IPS-20b (cell line): ENCODE measurements at regions not wholly inside any gene's neighbourhood (a gene's known extent, or its start where the extent isn't known, plus 50 kb on each side); places are given as distances from the start of the nearest gene placed in this dataset.

ENCODE experiments used
- H3K27ac ChIP-seq: one replicate; pipeline ENCODE4 v1.5.1; 2013; ENCODE audit warnings: low read length
- H3K27me3 ChIP-seq: 2 replicates; pipeline ENCODE4 v1.6.1; 2013; ENCODE audit warnings: mild to moderate bottlenecking, low read length, inconsistent platforms; ENCODE audit not compliant: insufficient read depth
- H3K36me3 ChIP-seq: 2 replicates; pipeline ENCODE4 v1.6.1; 2013; ENCODE audit warnings: low read depth, mild to moderate bottlenecking, inconsistent platforms, low read length, moderate library complexity; ENCODE audit not compliant: insufficient read depth
- H3K4me1 ChIP-seq: 2 replicates; pipeline ENCODE4 v1.6.1; 2013; ENCODE audit warnings: mild to moderate bottlenecking, control low read depth, inconsistent platforms, low read length, moderate library complexity; ENCODE audit not compliant: insufficient read depth
- H3K4me3 ChIP-seq: 2 replicates; pipeline ENCODE4 v1.5.1; 2013; ENCODE audit warnings: mild to moderate bottlenecking, low read length, inconsistent platforms
- H3K9ac ChIP-seq: 2 replicates; pipeline ENCODE4 v1.6.1; 2013; ENCODE audit warnings: low read depth, mild to moderate bottlenecking, inconsistent platforms, low read length, moderate library complexity
- H3K9me3 ChIP-seq: 2 replicates; pipeline ENCODE4 v1.6.1; 2013; ENCODE audit warnings: mild to moderate bottlenecking, low read depth, low read length, inconsistent platforms; ENCODE audit not compliant: insufficient read depth

DNA sequence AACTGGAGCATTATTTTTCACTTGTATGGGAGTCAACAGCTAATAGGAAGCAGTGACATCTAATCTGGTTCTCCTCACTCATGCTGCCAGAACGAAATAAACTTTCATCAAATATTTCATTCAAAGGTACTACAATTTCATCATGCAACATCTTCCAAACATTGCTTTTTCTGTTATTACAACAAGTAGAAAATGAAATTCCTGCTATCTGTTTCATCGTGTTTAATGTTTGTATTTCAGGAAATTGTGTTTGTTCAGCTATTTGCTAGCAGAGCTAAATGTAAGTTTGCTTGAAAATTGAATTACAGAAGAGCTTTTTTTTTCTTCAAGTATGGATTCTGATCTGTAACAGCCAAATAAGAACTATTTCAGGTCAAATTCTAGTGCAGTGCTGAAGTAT, 90.1 kb downstream of the SLITRK6 start:
- no peaks in the 10 kb centered on the region for H3K9me3 ChIP-seq
- no peak overlapping the region for H3K9ac ChIP-seq
- H3K36me3 ChIP-seq, result no peaks in the 10 kb centered on the region
- H3K27ac ChIP-seq, result no peak overlapping the region
- no peaks in the 10 kb centered on the region for H3K27me3 ChIP-seq
- H3K4me3 ChIP-seq, result no peak overlapping the region
- no peaks in the 10 kb centered on the region for H3K4me1 ChIP-seq

DNA sequence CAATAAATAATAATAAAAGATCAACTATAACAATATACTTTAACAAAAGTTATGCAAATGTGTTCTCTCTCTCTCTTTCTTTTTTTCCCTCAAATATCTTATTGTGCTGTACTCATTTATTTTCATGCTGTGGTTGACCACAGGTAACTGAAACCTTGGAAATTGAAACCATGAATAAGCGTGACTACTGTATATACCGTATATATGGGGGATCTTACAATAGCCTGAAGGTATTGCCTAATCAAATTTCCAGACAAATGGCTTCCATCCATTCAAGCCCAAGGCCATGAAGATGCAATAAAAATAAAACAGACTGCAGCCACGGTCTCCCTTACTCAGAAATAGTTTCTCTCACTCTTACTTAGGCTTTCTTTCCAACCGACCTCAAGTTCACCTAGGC, 98.3 kb downstream of the SLITRK6 start:
- no peak overlapping the region for H3K27ac ChIP-seq
- H3K4me3 ChIP-seq, result no peak overlapping the region
- no peaks in the 10 kb centered on the region for H3K4me1 ChIP-seq

DNA sequence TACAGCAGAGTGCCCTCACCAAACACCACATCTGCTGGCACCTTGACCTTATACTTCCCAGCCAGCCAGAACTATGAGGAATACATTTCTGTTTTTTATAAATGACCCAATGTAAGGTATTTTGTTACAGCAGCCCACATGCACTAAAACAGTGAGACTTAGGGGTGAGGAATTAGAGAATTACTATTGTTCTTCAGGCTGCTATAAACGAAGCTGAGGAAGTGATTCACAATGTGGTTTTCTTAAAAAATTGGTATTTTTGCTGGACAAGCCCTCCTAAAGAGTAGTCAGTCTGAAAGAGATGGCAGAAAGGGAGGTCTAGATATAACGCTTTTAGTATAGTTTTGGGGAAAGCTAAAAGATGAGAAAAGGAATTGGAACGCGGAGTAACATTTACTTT, 101.0 kb downstream of the SLITRK6 start:
- Histone ChIP-seq H3K9me3 (no peaks in the 10 kb centered on the region; the same call in 1 of the 2 replicates), H3K36me3 (no peaks in the 10 kb centered on the region), H3K4me1 (no peaks in the 10 kb centered on the region), H3K9ac (no peak overlapping the region), H3K27ac (no peak overlapping the region), H3K27me3 (no peaks in the 10 kb centered on the region), H3K4me3 (no peak overlapping the region)

More for the DNA sequence above, 98.3 kb downstream of the SLITRK6 start:
- Histone ChIP-seq H3K9me3 (no peaks in the 10 kb centered on the region; the same call in 1 of the 2 replicates), H3K27me3 (no peaks in the 10 kb centered on the region), H3K9ac (no peak overlapping the region), H3K36me3 (no peaks in the 10 kb centered on the region)

DNA sequence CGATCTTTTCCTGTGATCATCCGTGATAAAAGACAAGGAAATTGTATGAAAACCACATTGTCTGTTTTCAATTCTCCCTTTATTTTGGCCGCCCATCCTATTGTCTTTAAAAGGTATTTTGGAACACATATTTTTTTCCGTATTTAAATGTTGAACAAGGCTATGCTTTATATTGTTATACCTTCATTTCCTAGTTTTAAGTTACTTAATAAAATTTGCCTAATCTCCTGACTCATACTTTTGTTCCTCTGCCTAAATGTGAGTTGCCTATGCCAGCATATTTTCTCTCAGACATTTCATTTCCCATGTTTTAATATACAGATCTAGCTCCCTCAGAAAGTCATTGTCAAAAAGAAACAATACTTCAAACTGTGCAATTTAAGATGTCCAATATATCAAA, 104.2 kb downstream of the SLITRK6 start:
- no peak overlapping the region for H3K9ac ChIP-seq
- H3K27me3 ChIP-seq, result no peaks in the 10 kb centered on the region
- H3K9me3 ChIP-seq, result no peaks in the 10 kb centered on the region
- no peaks in the 10 kb centered on the region for H3K36me3 ChIP-seq
- H3K27ac ChIP-seq, result no peak overlapping the region
- H3K4me1 ChIP-seq, result no peaks in the 10 kb centered on the region
- no peak overlapping the region for H3K4me3 ChIP-seq

DNA sequence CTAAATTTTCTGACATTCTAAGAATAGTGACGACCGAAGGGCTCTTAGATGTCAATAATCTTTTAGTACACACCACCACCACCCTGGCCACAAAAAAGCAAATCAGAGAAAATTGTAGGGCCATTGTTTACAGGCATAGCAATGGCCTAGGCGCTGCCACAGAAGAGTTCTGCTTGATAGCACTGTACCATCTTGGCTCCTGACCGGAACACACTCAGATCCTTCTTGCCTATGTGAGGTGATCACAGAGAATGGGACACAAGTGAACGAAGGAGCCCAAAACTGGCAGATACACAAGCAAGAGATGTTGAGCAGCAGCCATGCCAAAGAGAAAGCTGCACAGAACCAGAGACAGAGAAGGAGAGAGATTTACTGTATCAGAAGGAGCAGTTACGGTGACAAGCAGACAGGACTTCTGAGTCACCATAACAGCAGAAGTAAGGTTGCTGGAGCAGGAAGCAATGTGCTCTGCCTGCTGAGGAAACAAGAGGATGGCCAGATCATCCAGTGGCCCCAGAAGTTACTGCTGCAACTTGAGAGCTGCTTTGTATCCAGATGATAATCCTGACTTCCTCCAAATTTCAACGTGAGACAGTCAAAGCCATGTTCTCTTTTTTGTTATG, 105.2 kb downstream of the SLITRK6 start:
- Histone ChIP-seq H3K27ac (no peak overlapping the region), H3K4me1 (no peaks in the 10 kb centered on the region), H3K4me3 (no peak overlapping the region), H3K9me3 (no peaks in the 10 kb centered on the region), H3K27me3 (no peaks in the 10 kb centered on the region), H3K36me3 (no peaks in the 10 kb centered on the region), H3K9ac (no peak overlapping the region)

DNA sequence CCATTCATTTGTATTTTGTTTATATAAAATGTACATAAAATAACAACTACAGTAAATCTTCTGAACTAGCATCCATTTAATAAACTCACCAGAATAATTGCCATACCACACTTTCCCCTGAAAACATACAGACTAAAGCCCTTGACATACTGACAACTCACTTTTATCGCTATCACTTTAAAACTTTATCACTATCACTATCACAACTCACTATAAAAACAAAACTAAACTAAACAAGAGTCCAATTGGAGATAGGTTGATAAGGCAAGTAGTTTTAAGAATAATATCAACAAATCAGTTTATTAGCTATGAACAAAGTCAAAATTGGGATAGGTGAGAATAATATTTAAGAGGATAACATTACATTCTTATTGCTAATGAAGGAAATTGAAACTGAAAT, 108.9 kb downstream of the SLITRK6 start:
- Histone ChIP-seq H3K9me3 (no peaks in the 10 kb centered on the region), H3K4me1 (no peaks in the 10 kb centered on the region), H3K9ac (no peak overlapping the region), H3K27ac (no peak overlapping the region), H3K4me3 (no peak overlapping the region), H3K36me3 (no peaks in the 10 kb centered on the region), H3K27me3 (no peaks in the 10 kb centered on the region)

DNA sequence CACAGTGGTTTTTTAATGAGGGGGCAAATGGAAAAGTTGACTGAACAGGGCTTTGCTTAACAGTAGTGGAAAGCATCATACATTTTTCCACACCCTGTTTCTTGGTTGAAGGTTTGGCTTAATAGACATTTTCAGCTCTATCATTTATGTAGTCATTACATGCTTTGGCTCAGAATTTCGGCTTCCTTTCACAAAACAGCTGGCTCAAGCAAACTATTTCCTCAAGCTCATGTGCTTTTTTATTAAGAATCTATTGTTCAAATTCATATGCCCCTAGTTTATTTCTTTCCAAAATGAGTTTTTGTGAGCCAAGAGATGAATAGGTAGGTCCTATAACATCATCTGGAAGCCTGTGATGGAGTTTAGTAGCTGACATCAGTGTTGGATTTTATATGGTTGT, 113.8 kb downstream of the SLITRK6 start:
- Histone ChIP-seq H3K27me3 (no peaks in the 10 kb centered on the region), H3K4me3 (no peak overlapping the region), H3K9me3 (no peaks in the 10 kb centered on the region), H3K9ac (no peak overlapping the region), H3K36me3 (no peaks in the 10 kb centered on the region), H3K27ac (no peak overlapping the region), H3K4me1 (no peaks in the 10 kb centered on the region)

DNA sequence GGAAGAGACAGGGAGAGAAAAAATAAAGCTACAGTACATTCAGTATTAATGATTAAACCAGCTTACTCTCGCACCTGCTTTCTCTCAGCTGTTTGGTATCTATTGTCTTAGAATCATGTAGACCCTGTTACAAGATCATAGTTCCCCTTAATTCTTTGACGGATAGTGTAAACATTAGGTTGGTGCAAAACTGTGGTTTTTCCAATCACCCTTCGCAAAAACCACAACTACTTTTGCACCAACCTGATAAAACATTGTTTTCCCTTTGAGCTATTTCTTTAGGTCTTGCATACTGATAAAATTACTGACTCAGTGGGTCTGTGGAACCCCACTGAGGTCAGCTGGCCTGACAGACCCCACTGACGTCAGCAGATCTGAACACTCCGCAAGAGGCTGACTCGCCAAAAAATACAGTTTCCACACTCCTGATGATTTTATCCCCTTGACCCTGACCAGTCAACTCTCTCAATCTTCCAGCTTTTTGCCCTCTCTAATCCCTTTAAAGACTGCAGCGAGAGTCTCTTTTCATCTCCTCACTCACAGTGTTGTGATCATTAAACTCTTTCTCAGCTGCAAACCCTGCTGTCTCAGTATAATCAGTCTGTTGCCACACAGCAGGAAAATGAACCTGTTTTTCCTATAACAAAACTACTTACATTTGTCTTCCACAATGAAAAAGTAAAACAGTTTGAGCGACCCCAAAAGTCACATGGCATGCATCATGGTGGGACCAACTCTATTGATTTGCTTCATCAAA, 123.9 kb downstream of the SLITRK6 start:
- no peak overlapping the region for H3K4me3 ChIP-seq
- no peak overlapping the region for H3K27ac ChIP-seq
- peaks cover 8% of the 10 kb centered on the region; the same call in 1 of the 2 replicates for H3K9me3 ChIP-seq
- no peaks in the 10 kb centered on the region for H3K36me3 ChIP-seq
- no peak overlapping the region for H3K9ac ChIP-seq
- H3K27me3 ChIP-seq, result no peaks in the 10 kb centered on the region
- no peaks in the 10 kb centered on the region for H3K4me1 ChIP-seq

DNA sequence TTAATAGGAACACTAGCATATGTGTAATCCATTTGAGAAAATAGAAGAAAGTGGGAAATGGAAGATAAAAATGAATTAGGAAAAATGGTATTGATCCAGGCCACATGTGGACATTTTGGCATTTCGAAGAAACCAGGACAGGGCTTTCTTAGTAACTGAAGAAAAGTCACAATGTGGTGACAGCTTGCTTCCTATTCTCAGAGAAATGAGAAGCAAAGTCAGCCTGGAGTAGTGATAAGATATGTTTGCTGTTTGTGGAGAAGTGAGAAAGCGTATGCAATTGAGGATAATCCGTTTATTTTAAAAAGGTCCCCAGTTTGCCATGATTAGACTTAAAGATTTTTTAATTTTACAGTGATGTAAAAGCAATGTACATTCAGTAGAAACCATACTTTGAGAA, 127.9 kb downstream of the SLITRK6 start:
- Histone ChIP-seq H3K9ac (no peak overlapping the region), H3K27ac (no peak overlapping the region), H3K36me3 (no peaks in the 10 kb centered on the region), H3K4me1 (no peaks in the 10 kb centered on the region), H3K27me3 (no peaks in the 10 kb centered on the region), H3K9me3 (peaks cover 8% of the 10 kb centered on the region; the same call in 1 of the 2 replicates), H3K4me3 (no peak overlapping the region)

DNA sequence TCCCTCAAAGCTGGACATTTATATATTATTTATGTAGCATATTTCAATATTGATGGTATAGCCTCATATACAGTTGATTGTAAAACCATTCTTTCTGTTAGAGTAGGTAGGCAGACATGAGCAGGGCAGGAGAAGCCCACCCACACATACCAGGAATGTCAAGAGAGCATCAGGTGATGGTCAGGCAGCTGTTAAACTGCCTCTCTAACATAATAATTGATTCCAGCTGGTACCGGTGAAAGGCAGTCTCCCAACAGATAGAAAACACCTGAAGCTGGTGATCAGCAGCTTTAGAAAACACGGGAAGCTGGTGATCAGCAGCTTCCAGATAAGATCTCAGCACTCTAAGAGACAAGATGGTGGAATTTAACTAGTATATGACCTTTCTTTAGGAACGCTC, 132.9 kb downstream of the SLITRK6 start:
- Histone ChIP-seq H3K4me3 (no peak overlapping the region), H3K4me1 (no peaks in the 10 kb centered on the region), H3K27me3 (no peaks in the 10 kb centered on the region), H3K27ac (no peak overlapping the region), H3K9ac (no peak overlapping the region), H3K36me3 (no peaks in the 10 kb centered on the region), H3K9me3 (no peaks in the 10 kb centered on the region)

DNA sequence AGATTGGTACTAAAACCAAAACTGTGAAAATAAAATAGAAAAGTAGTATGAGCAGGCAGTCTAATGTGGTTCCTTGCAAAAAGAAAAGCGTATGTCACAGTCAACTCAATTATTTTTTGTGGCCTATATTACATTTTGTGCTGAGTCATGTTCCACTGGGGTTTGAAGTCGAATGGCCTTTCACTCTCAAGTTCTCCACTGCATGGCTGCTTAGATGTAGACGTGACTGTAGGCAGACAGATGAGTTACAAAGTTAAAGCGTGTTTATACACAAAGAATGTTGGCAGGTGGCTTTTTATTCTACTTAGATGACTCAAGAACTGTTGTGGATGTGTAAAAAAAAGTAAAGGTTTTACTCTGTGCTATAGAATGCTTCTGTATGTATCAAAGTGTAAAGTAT, 133.9 kb downstream of the SLITRK6 start:
- Histone ChIP-seq H3K4me1 (no peaks in the 10 kb centered on the region), H3K9me3 (no peaks in the 10 kb centered on the region), H3K36me3 (no peaks in the 10 kb centered on the region), H3K27ac (no peak overlapping the region), H3K9ac (no peak overlapping the region), H3K27me3 (no peaks in the 10 kb centered on the region), H3K4me3 (no peak overlapping the region)

DNA sequence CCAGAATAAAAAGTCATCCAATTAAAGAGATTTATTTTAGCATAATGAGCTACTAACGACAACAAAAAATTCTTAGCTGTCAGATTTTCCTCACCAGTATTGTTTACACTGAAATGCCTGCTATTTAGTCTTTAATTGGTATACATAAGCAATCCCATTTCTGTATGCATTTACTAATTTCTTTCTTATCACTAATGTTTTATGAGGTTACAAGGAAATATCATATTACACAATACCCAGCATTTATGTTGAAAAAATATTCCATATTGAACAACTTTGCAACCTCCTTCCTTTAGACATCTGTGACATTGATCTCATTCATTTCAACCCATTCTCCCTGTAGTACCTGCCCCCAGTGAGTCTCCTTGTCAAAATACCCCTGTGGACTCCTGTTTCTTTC, 135.4 kb downstream of the SLITRK6 start:
- no peaks in the 10 kb centered on the region for H3K36me3 ChIP-seq
- H3K27me3 ChIP-seq, result no peaks in the 10 kb centered on the region
- no peak overlapping the region for H3K9ac ChIP-seq
- no peak overlapping the region for H3K4me3 ChIP-seq
- no peaks in the 10 kb centered on the region for H3K4me1 ChIP-seq
- no peak overlapping the region for H3K27ac ChIP-seq
- no peaks in the 10 kb centered on the region for H3K9me3 ChIP-seq
